Type B pancreatic cell (in vitro differentiated cells): ENCODE measurements at regions not wholly inside any gene's neighbourhood (a gene's known extent, or its start where the extent isn't known, plus 50 kb on each side); places are given as distances from the start of the nearest gene placed in this dataset.

Experiments used
- DNase-seq: peaks from one replicate; pipeline ENCODE4 v3.0.0; 2021; ENCODE audit warnings: mixed read lengths; ENCODE audit not compliant: unreplicated experiment; ENCODE audit errors: extremely low spot score
- H3K27ac Mint-ChIP-seq: 2 replicates; pipeline ENCODE4 v1.8.0; 2021; ENCODE audit warnings: mild to moderate bottlenecking, mixed read lengths
- H3K27me3 Mint-ChIP-seq: 2 replicates; pipeline ENCODE4 v1.8.0; 2021; ENCODE audit warnings: mixed read lengths
- H3K36me3 Mint-ChIP-seq: 2 replicates; pipeline ENCODE4 v1.8.0; 2021; ENCODE audit warnings: mixed read lengths
- H3K4me1 Mint-ChIP-seq: one replicate; pipeline ENCODE4 v1.8.0; 2021; ENCODE audit warnings: mixed read lengths; ENCODE audit not compliant: unreplicated experiment
- H3K4me3 Mint-ChIP-seq: 2 replicates; pipeline ENCODE4 v1.8.0; 2021; ENCODE audit warnings: mild to moderate bottlenecking, mixed read lengths
- H3K9me3 Mint-ChIP-seq: 2 replicates; pipeline ENCODE4 v1.8.0; 2021; ENCODE audit warnings: mixed read lengths
- TF ChIP-seq, protein P1 (sequence below): fragments of 200-600 bp; sonication (generic); conservative IDR thresholded peaks from 2 replicates; pipeline ENCODE4 v1.5.0; 2021; ENCODE audit warnings: antibody characterized with exemption, mild to moderate bottlenecking

GRCh38 chr10:84076047-84076388 is 63.3 kb upstream of the GHITM start:
- Mint-ChIP-seq H3K9me3 (peaks cover 5% of the 10 kb centered on the region), H3K4me3 (no peak overlapping the region), H3K27me3 (peaks cover 4% of the 10 kb centered on the region), H3K4me1 (no peaks in the 10 kb centered on the region), H3K27ac (no peak overlapping the region), H3K36me3 (no peaks in the 10 kb centered on the region)
- TF ChIP-seq, protein P1, sequence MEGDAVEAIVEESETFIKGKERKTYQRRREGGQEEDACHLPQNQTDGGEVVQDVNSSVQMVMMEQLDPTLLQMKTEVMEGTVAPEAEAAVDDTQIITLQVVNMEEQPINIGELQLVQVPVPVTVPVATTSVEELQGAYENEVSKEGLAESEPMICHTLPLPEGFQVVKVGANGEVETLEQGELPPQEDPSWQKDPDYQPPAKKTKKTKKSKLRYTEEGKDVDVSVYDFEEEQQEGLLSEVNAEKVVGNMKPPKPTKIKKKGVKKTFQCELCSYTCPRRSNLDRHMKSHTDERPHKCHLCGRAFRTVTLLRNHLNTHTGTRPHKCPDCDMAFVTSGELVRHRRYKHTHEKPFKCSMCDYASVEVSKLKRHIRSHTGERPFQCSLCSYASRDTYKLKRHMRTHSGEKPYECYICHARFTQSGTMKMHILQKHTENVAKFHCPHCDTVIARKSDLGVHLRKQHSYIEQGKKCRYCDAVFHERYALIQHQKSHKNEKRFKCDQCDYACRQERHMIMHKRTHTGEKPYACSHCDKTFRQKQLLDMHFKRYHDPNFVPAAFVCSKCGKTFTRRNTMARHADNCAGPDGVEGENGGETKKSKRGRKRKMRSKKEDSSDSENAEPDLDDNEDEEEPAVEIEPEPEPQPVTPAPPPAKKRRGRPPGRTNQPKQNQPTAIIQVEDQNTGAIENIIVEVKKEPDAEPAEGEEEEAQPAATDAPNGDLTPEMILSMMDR: no peak
- no peak for DNase-seq

DNA sequence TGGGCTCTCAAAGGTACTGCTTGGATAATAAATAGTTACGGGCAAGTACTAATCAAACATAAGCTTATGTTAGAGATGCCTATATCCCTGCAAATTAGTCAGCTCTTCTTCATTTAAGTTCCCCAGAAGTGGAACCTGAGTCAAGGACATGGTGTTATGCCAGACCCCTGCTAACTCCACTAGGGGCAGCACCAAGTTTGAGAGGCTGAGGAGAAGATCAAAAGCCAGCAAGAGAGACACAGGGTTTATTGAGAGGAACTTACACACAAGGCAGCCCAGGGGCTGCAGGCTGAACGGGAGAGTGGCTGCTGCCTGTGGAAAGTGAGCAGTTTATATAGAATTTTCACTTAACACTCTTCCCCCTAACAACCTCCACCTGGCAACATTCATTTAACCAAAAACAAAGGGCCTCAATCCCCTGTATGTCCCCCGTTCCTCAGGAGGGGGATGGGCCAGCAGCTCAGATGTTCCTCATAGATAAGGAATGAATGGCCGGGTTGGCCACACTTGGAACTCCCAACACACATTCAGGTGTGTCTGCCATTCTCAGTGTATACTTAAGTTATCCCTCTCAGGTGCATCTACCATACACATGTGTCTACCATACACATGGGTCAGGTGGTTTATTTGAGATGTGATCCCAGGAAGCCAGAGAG is 62.6 kb upstream of the GHITM start:
- Mint-ChIP-seq H3K9me3 (peaks cover 5% of the 10 kb centered on the region), H3K4me1 (no peaks in the 10 kb centered on the region), H3K27ac (no peak overlapping the region), H3K36me3 (no peaks in the 10 kb centered on the region), H3K4me3 (no peak overlapping the region), H3K27me3 (peaks cover 4% of the 10 kb centered on the region)
- TF ChIP-seq, protein P1: peak; percentile 58
- no peak for DNase-seq

- H3K27ac Mint-ChIP-seq: no peak overlapping the region
Observed at GRCh38 chr10:84077768-84078167, 61.5 kb upstream of the GHITM start.

GRCh38 chr10:84078771-84079170 is 60.5 kb upstream of the GHITM start:
- Mint-ChIP-seq H3K36me3 (no peaks in the 10 kb centered on the region), H3K27ac (no peak overlapping the region), H3K4me3 (no peak overlapping the region), H3K4me1 (no peaks in the 10 kb centered on the region), H3K27me3 (peaks cover 4% of the 10 kb centered on the region), H3K9me3 (peaks cover 5% of the 10 kb centered on the region)
- TF ChIP-seq, protein P1: no peak
- no peak for DNase-seq

More at GRCh38 chr10:84077768-84078167, 61.5 kb upstream of the GHITM start:
- Mint-ChIP-seq H3K36me3 (no peaks in the 10 kb centered on the region), H3K4me3 (no peak overlapping the region), H3K9me3 (peaks cover 5% of the 10 kb centered on the region), H3K4me1 (no peaks in the 10 kb centered on the region), H3K27me3 (peaks cover 4% of the 10 kb centered on the region)
- TF ChIP-seq, protein P1: no peak
- DNase-seq: no peak

GRCh38 chr10:84084342-84084741 is 55.0 kb upstream of the GHITM start:
- H3K4me3 Mint-ChIP-seq: no peak overlapping the region
- H3K9me3 Mint-ChIP-seq: peaks cover 5% of the 10 kb centered on the region
- no peak for DNase-seq
- H3K27me3 Mint-ChIP-seq: no peaks in the 10 kb centered on the region
- H3K36me3 Mint-ChIP-seq: no peaks in the 10 kb centered on the region
- H3K4me1 Mint-ChIP-seq: peaks cover 5% of the 10 kb centered on the region
- H3K27ac Mint-ChIP-seq: no peak overlapping the region
- TF ChIP-seq, protein P1: no peak

DNA sequence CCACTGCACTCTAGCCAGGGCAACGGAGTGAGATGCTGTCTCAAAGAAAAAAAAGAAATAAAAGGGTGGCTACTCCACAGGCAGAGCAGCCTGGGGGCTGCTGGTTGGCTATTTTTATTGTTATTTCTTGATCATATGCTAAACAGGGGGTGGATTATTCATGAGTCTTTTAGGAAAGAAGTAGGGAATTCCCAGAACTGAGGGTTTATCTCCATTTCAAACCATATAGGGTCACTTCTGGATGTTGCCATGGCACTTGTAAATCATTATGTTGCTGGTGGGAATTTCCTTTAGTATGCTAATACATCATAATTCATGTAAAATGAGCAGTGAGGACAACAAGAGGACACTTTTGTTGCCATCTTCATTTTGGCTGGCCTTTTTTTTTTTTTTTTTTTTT is 52.1 kb upstream of the GHITM start:
- Mint-ChIP-seq H3K27ac (no peak overlapping the region), H3K36me3 (no peaks in the 10 kb centered on the region), H3K27me3 (no peaks in the 10 kb centered on the region), H3K4me1 (peaks cover 5% of the 10 kb centered on the region), H3K4me3 (no peak overlapping the region), H3K9me3 (peaks cover 5% of the 10 kb centered on the region)
- TF ChIP-seq, protein P1: no peak
- no peak for DNase-seq
